ENCODE measurements at regions not wholly inside any gene's neighbourhood (a gene's known extent, or its start where the extent isn't known, plus 50 kb on each side); places are given as distances from the start of the nearest gene placed in this dataset.

- peaks cover 40% of the 10 kb centered on the region for H3K4me1 ChIP-seq (ENCODE audit: control insufficient read depth, low read length)
- no peaks in the 10 kb centered on the region for H4K20me1 ChIP-seq (ENCODE audit: control insufficient read depth, insufficient read depth, low read depth, low read length)
Measured at GRCh38 chr14:51424561-51425251, 184.7 kb downstream of the TMX1 start.

GRCh38 chr14:51428981-51429380 lies 188.9 kb downstream of the TMX1 start:
- H3K79me2 ChIP-seq (ENCODE audit: control insufficient read depth, low read length): no peaks in the 10 kb centered on the region
- no peak for TF ChIP-seq EZH2phosphoT487 (IDR thresholded peaks at IDR 0.05; ENCODE audit: borderline replicate concordance, low read length)
- TF ChIP-seq CTCF (IDR thresholded peaks at IDR 0.05; ENCODE audit: low read depth, low read length, poor library complexity, severe bottlenecking): no peak
- peak overlapping the region; percentile 38 for H3K4me3 ChIP-seq (ENCODE audit: low read length)
- H3F3A ChIP-seq (ENCODE audit: control insufficient read depth, insufficient read depth): peaks cover 5% of the 10 kb centered on the region; the same call in 1 of the 2 replicates
- peak overlapping the region; percentile 52 for H3K27ac ChIP-seq (ENCODE audit: low read depth, low read length)
- H3K9me2 ChIP-seq (replicated peaks; ENCODE audit: control insufficient read depth, low read length): no peaks in the 10 kb centered on the region
- H3K27me3 ChIP-seq (ENCODE audit: control insufficient read depth, low read length): no peaks in the 10 kb centered on the region
- H4K20me1 ChIP-seq (ENCODE audit: control insufficient read depth, insufficient read depth, low read depth, low read length): no peaks in the 10 kb centered on the region
- no peaks in the 10 kb centered on the region for H3K36me3 ChIP-seq (ENCODE audit: control insufficient read depth, low read length)
- no peaks in the 10 kb centered on the region for H3K9me3 ChIP-seq (ENCODE audit: control insufficient read depth, insufficient read depth, low read length)
- H3K4me2 ChIP-seq (ENCODE audit: low read length): peak overlapping the region; percentile 40
- H3K4me1 ChIP-seq (ENCODE audit: control insufficient read depth, low read length): peaks cover 53% of the 10 kb centered on the region

More at GRCh38 chr14:51424561-51425251, 184.7 kb downstream of the TMX1 start:
- Histone ChIP-seq H3K36me3 (ENCODE audit: control insufficient read depth, low read length) (no peaks in the 10 kb centered on the region; the same call in 1 of the 2 replicates), H3K9me2 (replicated peaks; ENCODE audit: control insufficient read depth, low read length) (no peaks in the 10 kb centered on the region), H3K4me3 (ENCODE audit: low read length) (no peak overlapping the region), H3K9me3 (ENCODE audit: control insufficient read depth, insufficient read depth, low read length) (peaks cover 10% of the 10 kb centered on the region), H3K4me2 (ENCODE audit: low read length) (no peak overlapping the region), H3K79me2 (ENCODE audit: control insufficient read depth, low read length) (no peaks in the 10 kb centered on the region), H3K27ac (ENCODE audit: low read depth, low read length) (no peak overlapping the region), H3F3A (ENCODE audit: control insufficient read depth, insufficient read depth) (peaks cover 7% of the 10 kb centered on the region; the same call in 1 of the 2 replicates), H3K27me3 (ENCODE audit: control insufficient read depth, low read length) (no peaks in the 10 kb centered on the region)
- TF ChIP-seq CTCF (IDR thresholded peaks at IDR 0.05; ENCODE audit: low read depth, low read length, poor library complexity, severe bottlenecking): no peak
- TF ChIP-seq EZH2phosphoT487 (IDR thresholded peaks at IDR 0.05; ENCODE audit: borderline replicate concordance, low read length): no peak

GRCh38 chr14:51430079-51430478 lies 190.0 kb downstream of the TMX1 start:
- Histone ChIP-seq H3K36me3 (ENCODE audit: control insufficient read depth, low read length) (no peaks in the 10 kb centered on the region), H3K9me3 (ENCODE audit: control insufficient read depth, insufficient read depth, low read length) (no peaks in the 10 kb centered on the region), H3K27me3 (ENCODE audit: control insufficient read depth, low read length) (no peaks in the 10 kb centered on the region), H4K20me1 (ENCODE audit: control insufficient read depth, insufficient read depth, low read depth, low read length) (no peaks in the 10 kb centered on the region), H3K4me3 (ENCODE audit: low read length) (peak overlapping the region; percentile 15), H3K27ac (ENCODE audit: low read depth, low read length) (peak overlapping the region; percentile 52), H3F3A (ENCODE audit: control insufficient read depth, insufficient read depth) (peaks cover 5% of the 10 kb centered on the region; the same call in 1 of the 2 replicates), H3K9me2 (replicated peaks; ENCODE audit: control insufficient read depth, low read length) (no peaks in the 10 kb centered on the region), H3K4me2 (ENCODE audit: low read length) (peak overlapping the region; percentile 40), H3K79me2 (ENCODE audit: control insufficient read depth, low read length) (no peaks in the 10 kb centered on the region), H3K4me1 (ENCODE audit: control insufficient read depth, low read length) (peaks cover 47% of the 10 kb centered on the region)
- no peak for TF ChIP-seq CTCF (IDR thresholded peaks at IDR 0.05; ENCODE audit: low read depth, low read length, poor library complexity, severe bottlenecking)
- TF ChIP-seq EZH2phosphoT487 (IDR thresholded peaks at IDR 0.05; ENCODE audit: borderline replicate concordance, low read length): no peak

Measured in DOHH2 (cell line).